Keratinocyte (primary cell): ENCODE measurements at regions not wholly inside any gene's neighbourhood (a gene's known extent, or its start where the extent isn't known, plus 50 kb on each side); places are given as distances from the start of the nearest gene placed in this dataset.

Experiments
- DNase-seq: peaks from one replicate; pipeline ENCODE4 v3.0.0-alpha.2; 2011; ENCODE audit warnings: low read depth, missing footprints, low spot score
- FAIRE-seq: peaks from 2 replicates; lab custom pipeline; 2011; peaks lifted over from hg19 to GRCh38; lab: Jason Lieb, UNC
- H2AFZ ChIP-seq: 2 replicates; pipeline ENCODE4 v1.6.0; 2012; ENCODE audit warnings: low read length, control low read depth, inconsistent platforms; ENCODE audit not compliant: control insufficient read depth
- H3K27ac ChIP-seq: 2 replicates; pipeline ENCODE4 v1.5.1; 2011; ENCODE audit warnings: low read length; ENCODE audit not compliant: control insufficient read depth, insufficient read depth
- H3K27me3 ChIP-seq: 3 replicates; pipeline ENCODE4 v1.6.0; 2011; ENCODE audit warnings: low read length; ENCODE audit not compliant: control insufficient read depth, insufficient read depth; ENCODE audit errors: extremely low read depth
- H3K36me3 ChIP-seq, 2 experiments: 2 replicates in 1 of 2; 3 replicates in 1 of 2; pipeline ENCODE4 v1.5.1; 2011; ENCODE audit warnings: low read length in 2 of 2, mild to moderate bottlenecking in 1 of 2; ENCODE audit not compliant: control insufficient read depth in 2 of 2, insufficient read depth in 2 of 2; ENCODE audit errors: extremely low read depth in 1 of 2
- H3K4me1 ChIP-seq: 3 replicates; pipeline ENCODE4 v1.5.1; 2011; ENCODE audit warnings: low read length; ENCODE audit not compliant: control insufficient read depth, insufficient read depth; ENCODE audit errors: extremely low read depth
- H3K4me2 ChIP-seq: 3 replicates; pipeline ENCODE4 v1.6.0; 2011; ENCODE audit warnings: low read depth, low read length; ENCODE audit not compliant: control insufficient read depth, insufficient read depth; ENCODE audit errors: extremely low read depth
- H3K4me3 ChIP-seq, 3 experiments: fragments of 200-600 bp in 1 of 3; sonication (generic) in 1 of 3; 2 replicates in 2 of 3; 3 replicates in 1 of 3; pipeline ENCODE4 v1.5.1; 2011 to 2016; ENCODE audit warnings: low read length in 3 of 3, mild to moderate bottlenecking in 3 of 3, control low read depth in 2 of 3, inconsistent platforms in 1 of 3, low read depth in 1 of 3, mixed read lengths in 1 of 3, mixed run types in 1 of 3, moderate library complexity in 1 of 3; ENCODE audit not compliant: control insufficient read depth in 2 of 3, insufficient read depth in 2 of 3; ENCODE audit errors: extremely low read depth in 1 of 3
- H3K79me2 ChIP-seq: 2 replicates; pipeline ENCODE4 v1.6.0; 2012; ENCODE audit warnings: low read length; ENCODE audit not compliant: control insufficient read depth, insufficient read depth
- H3K9ac ChIP-seq: 3 replicates; pipeline ENCODE4 v1.6.0; 2011; ENCODE audit warnings: low read length; ENCODE audit not compliant: control insufficient read depth, insufficient read depth; ENCODE audit errors: extremely low read depth
- H3K9me1 ChIP-seq: 3 replicates; pipeline ENCODE4 v1.6.0; 2011; ENCODE audit warnings: low read length; ENCODE audit not compliant: control insufficient read depth, insufficient read depth; ENCODE audit errors: extremely low read depth
- H3K9me3 ChIP-seq: 2 replicates; pipeline ENCODE4 v1.5.1; 2012; ENCODE audit warnings: low read depth, low read length; ENCODE audit not compliant: control insufficient read depth
- H4K20me1 ChIP-seq: 3 replicates; pipeline ENCODE4 v1.6.0; 2011; ENCODE audit warnings: low read length; ENCODE audit not compliant: control insufficient read depth, insufficient read depth; ENCODE audit errors: extremely low read depth
- EZH2 ChIP-seq: IDR thresholded peaks from one replicate; pipeline ENCODE4 v1.6.1; 2012; ENCODE audit warnings: inconsistent platforms, mild to moderate bottlenecking, low read length, moderate library complexity
- dilution Hi-C: fragments of 300-500 bp; cut with MboI; formaldehyde crosslinking; loops from one replicate; pipeline ENCODE4 v1.7.0; 2020; ENCODE audit warnings: low sequenced_read_pairs; ENCODE audit not compliant: extremely low pct_ligation_motif_present
- TF ChIP-seq, protein P1 (sequence below), 3 experiments: IDR thresholded peaks in 1 of 3; conservative IDR thresholded peaks in 1 of 3; optimal IDR thresholded peaks in 1 of 3; 2 replicates in 2 of 3; 3 replicates in 1 of 3; pipeline versions ENCODE3 to v1.5.1; 2011; ENCODE audit warnings: low read length in 3 of 3, mild to moderate bottlenecking in 3 of 3, moderate library complexity in 2 of 3, control low read depth in 1 of 3, inconsistent platforms in 1 of 3; ENCODE audit not compliant: insufficient read depth in 2 of 3; ENCODE audit errors: extremely low read depth in 1 of 3

DNA sequence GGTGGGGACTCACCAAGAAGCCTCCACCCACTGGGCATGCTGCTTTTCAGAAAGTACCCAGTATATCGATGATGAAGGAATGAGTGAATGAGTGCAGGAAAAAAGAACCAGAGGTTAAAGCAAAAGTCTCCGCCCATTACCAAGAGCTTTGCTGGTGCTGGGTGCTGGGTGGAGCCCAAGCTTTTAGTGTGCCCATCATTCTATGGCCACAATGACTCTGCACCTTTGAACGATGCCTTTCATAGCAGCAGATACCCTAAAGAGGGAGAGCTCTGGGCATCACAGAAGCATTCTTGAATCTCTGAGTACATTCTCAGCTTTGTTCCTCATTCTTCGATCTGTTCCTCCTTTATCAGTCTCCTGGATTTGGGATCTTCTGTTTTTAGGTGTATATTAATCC is 450.7 kb upstream of the CCL2 start:
- Histone ChIP-seq H3K79me2 (no peaks in the 10 kb centered on the region), H3K27me3 (no peaks in the 10 kb centered on the region), H3K4me2 (no peak overlapping the region), H3K9me3 (no peaks in the 10 kb centered on the region), H3K9me1 (no peaks in the 10 kb centered on the region), H3K4me3 (no peak overlapping the region), H4K20me1 (no peaks in the 10 kb centered on the region), H3K9ac (no peak overlapping the region), H2AFZ (no peak overlapping the region), H3K4me1 (no peaks in the 10 kb centered on the region), H3K36me3 (no peaks in the 10 kb centered on the region), H3K27ac (no peak overlapping the region)
- dilution Hi-C loops, result no loop called here
- TF ChIP-seq EZH2, result no peak
- TF ChIP-seq, protein P1, sequence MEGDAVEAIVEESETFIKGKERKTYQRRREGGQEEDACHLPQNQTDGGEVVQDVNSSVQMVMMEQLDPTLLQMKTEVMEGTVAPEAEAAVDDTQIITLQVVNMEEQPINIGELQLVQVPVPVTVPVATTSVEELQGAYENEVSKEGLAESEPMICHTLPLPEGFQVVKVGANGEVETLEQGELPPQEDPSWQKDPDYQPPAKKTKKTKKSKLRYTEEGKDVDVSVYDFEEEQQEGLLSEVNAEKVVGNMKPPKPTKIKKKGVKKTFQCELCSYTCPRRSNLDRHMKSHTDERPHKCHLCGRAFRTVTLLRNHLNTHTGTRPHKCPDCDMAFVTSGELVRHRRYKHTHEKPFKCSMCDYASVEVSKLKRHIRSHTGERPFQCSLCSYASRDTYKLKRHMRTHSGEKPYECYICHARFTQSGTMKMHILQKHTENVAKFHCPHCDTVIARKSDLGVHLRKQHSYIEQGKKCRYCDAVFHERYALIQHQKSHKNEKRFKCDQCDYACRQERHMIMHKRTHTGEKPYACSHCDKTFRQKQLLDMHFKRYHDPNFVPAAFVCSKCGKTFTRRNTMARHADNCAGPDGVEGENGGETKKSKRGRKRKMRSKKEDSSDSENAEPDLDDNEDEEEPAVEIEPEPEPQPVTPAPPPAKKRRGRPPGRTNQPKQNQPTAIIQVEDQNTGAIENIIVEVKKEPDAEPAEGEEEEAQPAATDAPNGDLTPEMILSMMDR (optimal IDR thresholded peaks at IDR 0.05 in 1 of 3, IDR thresholded peaks at IDR 0.05 in 1 of 3, conservative IDR thresholded peaks at IDR 0.05 in 1 of 3; ENCODE audit: extremely low read depth in 1 of 3, insufficient read depth in 2 of 3, low read length in 3 of 3), result no peak
- FAIRE-seq (no peak), DNase-seq (no peak)

DNA sequence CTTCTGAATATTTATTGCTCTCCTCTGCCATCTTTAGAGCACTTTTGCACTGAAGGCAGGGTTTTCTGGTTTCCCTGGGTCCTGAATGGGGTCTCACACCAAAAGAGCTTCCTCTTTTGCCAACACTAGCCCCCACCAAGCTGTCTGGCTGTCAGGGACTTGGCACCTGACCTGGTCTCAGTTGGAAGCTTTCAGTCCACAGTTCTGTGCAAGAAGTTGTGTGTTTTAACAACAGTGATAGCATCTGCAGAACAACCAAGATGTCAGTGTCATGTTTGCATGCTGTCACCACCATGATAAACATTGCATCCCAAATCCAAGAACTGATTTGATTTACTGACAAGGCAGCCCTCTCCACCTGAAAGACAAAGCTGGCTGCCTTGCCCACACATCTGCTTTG is 448.5 kb upstream of the CCL2 start:
- H3K4me1 ChIP-seq, result no peaks in the 10 kb centered on the region
- no peak overlapping the region for H3K27ac ChIP-seq
- no peaks in the 10 kb centered on the region for H3K9me3 ChIP-seq
- H3K79me2 ChIP-seq, result no peaks in the 10 kb centered on the region
- FAIRE-seq (no peak), DNase-seq (no peak)
- no peaks in the 10 kb centered on the region for H4K20me1 ChIP-seq
- no peaks in the 10 kb centered on the region for H3K36me3 ChIP-seq
- dilution Hi-C loops, result no loop called here
- no peak for TF ChIP-seq EZH2
- TF ChIP-seq, protein P1 (optimal IDR thresholded peaks at IDR 0.05 in 1 of 3, IDR thresholded peaks at IDR 0.05 in 1 of 3, conservative IDR thresholded peaks at IDR 0.05 in 1 of 3; ENCODE audit: extremely low read depth in 1 of 3, insufficient read depth in 2 of 3, low read length in 3 of 3), result no peak
- no peak overlapping the region for H3K4me2 ChIP-seq
- no peak overlapping the region for H3K4me3 ChIP-seq
- no peaks in the 10 kb centered on the region for H3K27me3 ChIP-seq
- H3K9me1 ChIP-seq, result no peaks in the 10 kb centered on the region
- no peak overlapping the region for H2AFZ ChIP-seq
- H3K9ac ChIP-seq, result no peak overlapping the region
